HG02759 (cell line): ENCODE measurements at regions not wholly inside any gene's neighbourhood (a gene's known extent, or its start where the extent isn't known, plus 50 kb on each side); places are given as distances from the start of the nearest gene placed in this dataset.

Experiments used
- ATAC-seq: cut with Tn5 transposase; IDR thresholded peaks from one replicate; pipeline ENCODE4 v1.9.1; 2021; ENCODE audit warnings: mild to moderate bottlenecking, moderate library complexity; ENCODE audit not compliant: unreplicated experiment

- no peak for ATAC-seq
Measured at GRCh38 chr10:78527296-78527695, 493.6 kb downstream of the RPS24 start.

DNA sequence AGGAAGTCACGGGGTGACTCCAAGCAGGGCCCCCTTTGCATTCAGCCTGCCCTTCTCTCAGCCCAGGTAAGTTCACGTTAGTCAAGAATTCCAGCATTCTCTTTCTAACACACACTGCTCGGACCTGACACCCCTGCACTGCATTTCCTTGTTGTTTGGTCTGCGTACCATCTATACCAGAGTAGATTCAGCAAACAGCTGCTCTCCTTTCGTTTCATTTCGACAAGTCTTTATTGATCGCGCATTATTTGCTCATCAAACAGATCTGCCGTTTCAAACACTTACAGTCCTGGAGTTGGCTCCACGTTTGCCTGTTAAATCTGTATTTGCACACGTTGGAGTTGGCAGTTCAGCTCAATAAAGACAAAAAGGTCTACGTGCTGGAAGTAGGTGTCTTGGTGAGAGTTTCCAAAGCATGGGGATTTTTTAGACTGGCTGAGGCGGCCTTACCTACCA lies 495.1 kb downstream of the RPS24 start:
- ATAC-seq = no peak

GRCh38 chr10:78529262-78529661 lies 495.6 kb downstream of the RPS24 start:
- no peak for ATAC-seq

GRCh38 chr10:78531088-78531487 lies 497.4 kb downstream of the RPS24 start:
- ATAC-seq = no peak

- ATAC-seq = no peak
Measured at GRCh38 chr10:78532480-78533042, 498.9 kb downstream of the RPS24 start.

GRCh38 chr10:78533098-78533497 lies 499.4 kb downstream of the RPS24 start:
- ATAC-seq = no peak

GRCh38 chr10:78533776-78534175 lies 500.1 kb downstream of the RPS24 start:
- ATAC-seq = no peak

DNA sequence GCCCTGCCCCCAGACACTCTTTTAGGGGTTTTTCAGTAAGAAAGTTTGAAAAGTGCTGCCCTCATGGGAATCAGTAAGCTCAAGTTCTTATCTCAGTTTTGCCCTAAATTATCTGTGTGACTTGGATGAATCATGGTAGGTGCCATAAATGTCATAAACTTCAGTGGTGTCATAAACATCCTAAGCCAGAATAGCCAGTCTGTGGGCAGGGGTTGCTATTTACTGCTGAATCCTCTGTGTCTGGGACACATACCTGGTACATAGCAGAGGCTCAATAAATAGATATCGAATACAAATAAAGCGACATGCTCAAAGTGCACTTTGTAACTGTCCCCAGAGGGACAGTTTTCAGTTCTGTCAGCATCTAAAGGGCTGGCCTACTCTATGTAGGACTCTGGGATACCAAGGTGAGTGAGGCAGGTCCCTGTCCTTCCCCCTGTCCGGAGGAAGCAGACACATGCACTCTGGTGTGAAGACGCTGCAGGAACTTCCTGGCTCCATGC lies 502.1 kb downstream of the RPS24 start:
- no peak for ATAC-seq

GRCh38 chr10:78537018-78537417 lies 503.4 kb downstream of the RPS24 start:
- no peak for ATAC-seq

GRCh38 chr10:78539247-78539766 lies 505.6 kb downstream of the RPS24 start:
- no peak for ATAC-seq

DNA sequence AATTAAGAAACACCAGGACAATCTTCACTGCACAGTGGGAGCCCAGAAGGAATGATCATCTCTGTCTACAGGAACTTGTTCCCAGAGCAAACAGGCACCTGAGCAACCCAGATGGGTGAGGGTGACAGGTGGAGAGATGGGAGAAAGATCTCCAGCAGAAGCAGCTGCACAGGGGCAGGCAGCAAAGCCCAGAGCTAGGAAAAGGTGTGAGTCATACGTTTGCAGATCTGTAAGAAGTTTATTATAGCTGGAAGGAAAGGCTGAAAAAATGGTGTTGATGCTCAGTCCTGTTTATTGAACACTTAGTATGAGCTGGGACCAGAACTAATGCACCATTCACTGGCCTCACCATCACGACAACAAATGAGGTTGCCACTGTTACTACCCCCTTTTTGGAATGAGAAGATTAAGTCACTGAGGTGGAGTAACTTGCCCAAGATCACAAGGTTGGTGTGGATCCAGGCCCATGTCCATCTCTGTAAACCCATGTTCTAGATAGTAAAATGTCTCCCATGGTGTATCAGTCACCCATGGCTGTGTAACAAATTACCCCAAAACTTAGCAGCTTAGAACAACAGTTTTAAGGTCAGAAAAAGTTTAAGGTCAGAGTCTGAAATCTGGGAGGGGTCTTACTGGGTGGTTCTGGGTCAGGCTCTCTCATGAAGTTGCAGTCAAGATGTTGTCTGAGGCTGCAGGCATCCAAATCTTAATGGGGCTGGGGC lies 506.9 kb downstream of the RPS24 start:
- no peak for ATAC-seq

DNA sequence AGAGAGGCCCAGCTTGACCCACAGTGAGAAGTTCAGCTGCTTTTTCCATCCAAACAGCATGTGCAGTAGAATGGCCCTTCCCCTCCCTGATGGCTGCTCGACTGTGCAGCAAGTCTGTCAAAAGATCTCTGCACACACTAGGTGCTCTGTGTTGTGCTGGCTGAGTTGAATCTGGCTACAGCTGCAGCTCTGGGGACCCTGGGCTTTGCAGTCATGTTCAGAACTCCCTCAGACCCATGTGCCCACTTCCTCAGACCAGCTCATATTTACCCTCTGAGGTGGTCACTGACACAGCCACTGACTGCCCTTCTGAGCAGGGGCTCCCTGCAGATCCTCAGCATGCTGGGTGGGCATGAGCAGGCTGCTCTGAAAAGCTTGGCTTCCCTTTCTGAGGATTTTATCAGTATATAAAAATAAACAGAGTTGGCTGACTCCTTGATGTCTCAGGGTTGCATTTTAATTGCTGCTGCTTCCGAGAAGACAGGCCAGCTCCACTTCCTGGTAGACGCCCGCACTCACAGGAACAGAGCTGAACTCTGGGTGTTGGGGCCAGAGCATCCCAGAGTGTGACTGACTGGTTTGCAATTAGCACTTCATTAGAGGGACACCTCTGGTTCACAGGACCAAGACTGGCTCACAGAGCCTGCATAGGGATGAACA lies 507.9 kb downstream of the RPS24 start:
- ATAC-seq = no peak

DNA sequence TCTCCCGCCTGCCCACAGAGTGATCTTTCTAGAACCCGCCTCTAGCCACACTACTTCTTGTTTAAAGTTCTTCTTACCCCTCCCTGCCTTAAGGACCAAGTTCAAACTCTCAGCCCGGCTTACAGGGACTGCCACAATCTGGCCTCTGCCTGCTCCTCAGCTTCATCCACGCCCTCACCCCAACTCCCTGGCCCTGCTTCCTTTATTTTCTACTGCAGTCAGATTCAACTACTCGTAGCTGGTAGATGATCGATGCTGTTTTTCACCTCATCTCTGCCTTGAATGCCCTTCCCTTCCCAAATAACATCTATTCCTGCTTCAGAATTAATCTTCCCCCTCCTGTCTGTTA lies 508.5 kb downstream of the RPS24 start:
- ATAC-seq = no peak

GRCh38 chr10:78542521-78542920 lies 508.9 kb downstream of the RPS24 start:
- ATAC-seq = no peak

DNA sequence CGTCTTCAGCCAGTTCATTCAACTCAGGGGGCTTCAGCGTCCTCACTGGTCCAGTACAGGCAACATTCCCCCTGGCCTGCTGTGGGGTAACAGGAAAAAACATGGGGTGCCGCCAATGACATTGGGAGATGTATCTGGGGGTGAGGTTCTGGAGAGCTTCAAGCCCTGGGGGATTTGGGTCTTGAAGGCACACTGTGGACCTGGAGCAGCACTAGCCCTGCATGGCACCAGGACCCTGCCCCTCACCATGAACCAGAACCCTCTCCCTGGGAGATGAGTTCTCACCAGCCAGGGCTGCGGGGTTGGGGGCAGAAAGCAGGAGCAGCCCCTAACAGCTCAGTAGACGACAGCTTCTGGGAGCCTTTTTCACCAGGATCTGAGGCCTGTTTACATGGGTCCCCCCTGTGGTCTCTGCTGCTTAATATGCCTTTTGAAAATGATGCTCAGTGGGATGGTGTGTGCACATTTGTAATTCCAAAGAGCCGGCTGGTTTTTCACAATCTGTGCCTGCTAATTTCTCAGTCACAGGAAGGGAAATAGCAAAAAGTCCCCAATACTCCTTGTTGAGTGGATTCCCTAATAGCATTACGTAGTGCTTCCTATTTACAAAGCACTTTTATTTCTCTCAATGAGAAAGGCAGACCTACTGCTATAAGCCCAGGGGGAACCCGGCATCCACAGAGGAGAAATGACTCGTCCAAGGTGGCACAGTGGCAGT lies 509.5 kb downstream of the RPS24 start:
- ATAC-seq = no peak

DNA sequence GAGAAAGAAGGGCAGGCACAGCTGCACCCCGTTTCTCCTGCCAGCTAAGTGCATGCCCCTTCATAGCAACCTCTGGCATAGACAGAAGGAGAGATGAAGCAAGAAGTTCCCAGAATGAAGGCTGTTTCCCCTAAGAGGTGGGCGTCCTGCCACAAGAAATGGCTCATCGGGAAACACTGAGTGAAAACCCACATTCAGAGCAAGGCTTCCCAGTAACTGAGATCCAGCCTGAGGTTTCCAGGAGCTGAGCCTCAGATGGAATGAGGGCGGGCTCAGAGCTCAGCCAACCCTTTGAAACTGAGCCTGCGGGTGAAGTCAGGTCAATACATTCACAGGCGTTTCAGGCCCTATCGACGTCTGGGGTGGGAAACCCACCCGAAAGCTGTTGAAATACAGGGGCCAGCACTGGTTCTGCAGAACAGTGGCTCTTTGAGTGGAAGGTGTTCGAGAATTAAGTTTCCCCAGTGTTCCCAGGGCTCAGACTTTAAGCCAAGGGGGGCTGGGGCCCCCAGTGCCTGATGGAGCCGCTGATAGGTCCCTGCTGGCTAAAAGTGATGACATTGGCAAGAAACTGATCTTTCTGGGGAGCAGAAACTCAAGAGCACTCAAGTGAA lies 510.2 kb downstream of the RPS24 start:
- ATAC-seq = no peak

GRCh38 chr10:78544423-78545090 lies 510.9 kb downstream of the RPS24 start:
- no peak for ATAC-seq

GRCh38 chr10:78545756-78546155 lies 512.1 kb downstream of the RPS24 start:
- ATAC-seq = no peak

DNA sequence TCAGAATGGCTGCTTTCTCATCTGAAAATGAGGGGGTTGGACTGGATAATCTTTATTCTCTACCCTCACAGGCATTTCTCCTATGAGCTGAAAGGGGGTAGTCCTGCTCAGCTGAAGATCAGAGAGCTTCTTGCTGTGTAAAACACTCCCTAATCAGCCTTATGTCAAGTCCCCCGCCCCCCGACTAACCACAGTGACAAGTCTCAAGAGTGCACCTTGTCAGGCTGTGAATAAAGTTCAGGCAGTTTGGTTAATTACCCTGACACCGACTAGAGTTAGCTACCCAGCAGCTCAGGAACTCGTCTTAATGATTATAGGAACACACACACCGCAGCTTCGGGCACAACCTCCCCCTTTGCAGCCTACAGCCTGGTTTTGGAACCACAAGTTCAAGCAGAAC lies 513.7 kb downstream of the RPS24 start:
- ATAC-seq = no peak

DNA sequence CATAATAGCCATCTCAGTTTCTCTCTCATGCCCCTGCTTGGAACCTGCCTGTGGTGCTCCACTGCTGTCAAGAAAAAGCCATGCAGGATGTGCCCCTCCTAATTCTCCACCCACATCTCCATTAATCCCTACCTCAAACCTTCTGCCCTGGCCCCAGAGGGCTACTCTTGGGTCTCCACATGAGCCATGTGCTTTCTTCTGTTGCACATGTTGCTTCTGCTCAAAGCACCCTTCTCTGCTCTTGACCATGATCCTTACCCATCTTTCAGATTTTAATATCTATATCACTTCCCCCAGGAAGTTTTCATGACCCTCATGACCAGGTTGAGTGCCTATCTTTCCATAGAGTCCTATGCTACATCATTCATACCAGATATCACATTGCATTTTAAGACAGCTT lies 514.2 kb downstream of the RPS24 start:
- ATAC-seq = no peak
